Lung (tissue), 11 donors: ENCODE measurements at regions not wholly inside any gene's neighbourhood (a gene's known extent, or its start where the extent isn't known, plus 50 kb on each side); places are given as distances from the start of the nearest gene placed in this dataset.

Experiments
- ATAC-seq: fragments of 200-7000 bp; cut with Tn5 transposase; one replicate; pipeline ENCODE4 v1.9.1; 2020; ENCODE audit warnings: moderate number of reproducible peaks; ENCODE audit not compliant: insufficient read depth, low FRiP score
- DNase-seq, 3 donors: peaks; one replicate each; pipeline ENCODE4 v3.0.0-alpha.2; 2013 to 2017
- H3K27ac ChIP-seq, 2 donors: one replicate each; pipeline ENCODE4 v1.5.1; 2013; ENCODE audit warnings: mild to moderate bottlenecking in 2 of 2, moderate library complexity in 2 of 2, control low read depth in 1 of 2, inconsistent platforms in 1 of 2, low read depth in 1 of 2, low read length in 1 of 2
- H3K27me3 ChIP-seq, 3 donors: one replicate each; pipeline ENCODE4 v1.5.1; 2013; ENCODE audit warnings: low read length in 2 of 3; ENCODE audit not compliant: control insufficient read depth in 3 of 3, insufficient read depth in 3 of 3
- H3K36me3 ChIP-seq, 4 donors: one replicate each; pipeline ENCODE4 v1.5.1; 2013; ENCODE audit warnings: low read length in 4 of 4, mild to moderate bottlenecking in 1 of 4, moderate library complexity in 1 of 4; ENCODE audit not compliant: control insufficient read depth in 4 of 4, insufficient read depth in 4 of 4
- H3K4me1 ChIP-seq, 5 donors: one replicate each; pipeline ENCODE4 v1.5.1; 2013; ENCODE audit warnings: low read length in 5 of 5, mild to moderate bottlenecking in 2 of 5, moderate library complexity in 1 of 5; ENCODE audit not compliant: control insufficient read depth in 5 of 5, insufficient read depth in 5 of 5
- H3K4me3 ChIP-seq: one replicate; pipeline ENCODE4 v1.5.1; 2013; ENCODE audit warnings: mild to moderate bottlenecking, control low read depth, moderate library complexity
- H3K9ac ChIP-seq, 2 donors: one replicate each; pipeline ENCODE4 v1.5.1; 2013; ENCODE audit warnings: low read length in 2 of 2, control low read depth in 1 of 2; ENCODE audit not compliant: insufficient read depth in 1 of 2
- H3K9me3 ChIP-seq, 4 donors: one replicate each; pipeline ENCODE4 v1.5.1; 2013; ENCODE audit warnings: low read length in 3 of 4, mild to moderate bottlenecking in 1 of 4, moderate library complexity in 1 of 4; ENCODE audit not compliant: control insufficient read depth in 4 of 4, insufficient read depth in 3 of 4
- WGBS, 2 donors: extraction: QIAGEN DNeasy Blood & Tissue Kit; methylation state at CpG; one replicate each; pipeline ENCODE4 v1.1.7; 2013; 5-methylcytosine and 5-hydroxymethylcytosine counted together
- TF ChIP-seq, protein P1 (sequence below): IDR thresholded peaks from 2 replicates; pipeline ENCODE4 v1.5.1; 2012; ENCODE audit warnings: mild to moderate bottlenecking; ENCODE audit errors: control extremely low read depth, extremely low read depth
- donor health status: control.
- donor health status: control.
- donor health status: Bipolar disorder and iron deficiency.
- donor health status: healthy.
- donor health status: DM: yes; HTN: yes; CAD: no.

GRCh38 chr2:6394276-6394675, 471.4 kb downstream of the CMPK2 start:
- no peaks in the 10 kb centered on the region for H3K4me1 ChIP-seq
- H3K4me3 ChIP-seq: no peak overlapping the region
- H3K27me3 ChIP-seq: no peaks in the 10 kb centered on the region
- DNase-seq: no peak
- TF ChIP-seq, protein P1, sequence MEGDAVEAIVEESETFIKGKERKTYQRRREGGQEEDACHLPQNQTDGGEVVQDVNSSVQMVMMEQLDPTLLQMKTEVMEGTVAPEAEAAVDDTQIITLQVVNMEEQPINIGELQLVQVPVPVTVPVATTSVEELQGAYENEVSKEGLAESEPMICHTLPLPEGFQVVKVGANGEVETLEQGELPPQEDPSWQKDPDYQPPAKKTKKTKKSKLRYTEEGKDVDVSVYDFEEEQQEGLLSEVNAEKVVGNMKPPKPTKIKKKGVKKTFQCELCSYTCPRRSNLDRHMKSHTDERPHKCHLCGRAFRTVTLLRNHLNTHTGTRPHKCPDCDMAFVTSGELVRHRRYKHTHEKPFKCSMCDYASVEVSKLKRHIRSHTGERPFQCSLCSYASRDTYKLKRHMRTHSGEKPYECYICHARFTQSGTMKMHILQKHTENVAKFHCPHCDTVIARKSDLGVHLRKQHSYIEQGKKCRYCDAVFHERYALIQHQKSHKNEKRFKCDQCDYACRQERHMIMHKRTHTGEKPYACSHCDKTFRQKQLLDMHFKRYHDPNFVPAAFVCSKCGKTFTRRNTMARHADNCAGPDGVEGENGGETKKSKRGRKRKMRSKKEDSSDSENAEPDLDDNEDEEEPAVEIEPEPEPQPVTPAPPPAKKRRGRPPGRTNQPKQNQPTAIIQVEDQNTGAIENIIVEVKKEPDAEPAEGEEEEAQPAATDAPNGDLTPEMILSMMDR: no peak
- 86 to 97% methylated on average over 2 of the region's 2 CpGs for WGBS, 2 donors
- H3K36me3 ChIP-seq: no peaks in the 10 kb centered on the region
- H3K27ac ChIP-seq: no peak overlapping the region
- ATAC-seq: no peak
- H3K9me3 ChIP-seq: peaks cover 0 to 2% (median under 1%) of the 10 kb centered on the region in 4 donors
- no peak overlapping the region for H3K9ac ChIP-seq

DNA sequence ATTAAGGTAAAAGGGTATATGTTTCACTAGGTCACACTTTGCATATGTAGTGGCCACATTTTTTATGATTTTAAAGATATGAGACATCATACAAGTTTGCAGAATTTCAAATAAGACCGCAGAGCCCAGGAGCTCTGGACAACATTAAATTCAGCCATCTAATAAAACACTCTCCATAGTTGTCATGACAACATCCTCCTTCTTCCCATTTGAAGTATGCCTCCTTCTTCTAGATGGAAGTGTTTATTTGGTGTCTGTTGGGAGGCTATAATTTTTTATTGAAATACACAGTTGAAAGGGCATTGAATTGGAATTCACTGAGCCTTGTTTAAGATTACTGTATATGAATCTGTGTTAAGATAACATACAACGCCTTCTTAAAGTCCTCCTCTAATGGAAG, 467.3 kb downstream of the CMPK2 start:
- no peaks in the 10 kb centered on the region for H3K27me3 ChIP-seq
- TF ChIP-seq, protein P1: no peak
- peaks cover 0 to 2% (median 0%) of the 10 kb centered on the region in 4 donors for H3K9me3 ChIP-seq
- H3K4me3 ChIP-seq: no peak overlapping the region
- WGBS, 2 donors: 92 to 96% methylated on average over 2 of the region's 2 CpGs
- H3K36me3 ChIP-seq: no peaks in the 10 kb centered on the region
- H3K27ac ChIP-seq: no peak overlapping the region
- ATAC-seq (no peak), DNase-seq (no peak)
- no peak overlapping the region for H3K9ac ChIP-seq
- no peaks in the 10 kb centered on the region for H3K4me1 ChIP-seq

DNA sequence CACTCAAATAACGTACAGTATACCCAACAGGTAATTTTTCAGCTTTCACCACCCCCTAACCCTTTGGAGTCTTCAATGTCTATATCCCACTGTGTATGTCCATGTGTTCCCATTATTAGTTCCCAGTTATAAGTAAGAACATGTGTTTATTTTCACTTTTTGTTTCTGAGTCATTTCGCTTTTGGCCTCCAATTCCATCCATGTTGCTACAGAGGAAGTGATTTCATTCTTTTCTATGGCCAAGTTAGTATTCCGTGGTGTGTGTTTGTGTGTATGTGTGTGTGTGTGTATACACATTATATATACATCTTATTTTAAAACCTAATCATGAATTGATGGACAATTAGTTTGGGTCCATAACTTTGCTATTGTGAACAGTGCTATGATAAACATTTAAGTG, 464.4 kb downstream of the CMPK2 start:
- Histone ChIP-seq H3K9me3 (no peaks in the 10 kb centered on the region), H3K36me3 (no peaks in the 10 kb centered on the region), H3K27me3 (no peaks in the 10 kb centered on the region), H3K27ac (no peak overlapping the region), H3K4me3 (no peak overlapping the region), H3K9ac (no peak overlapping the region), H3K4me1 (no peaks in the 10 kb centered on the region)
- 77 to 88% methylated on average over 3 of the region's 3 CpGs for WGBS, 2 donors
- TF ChIP-seq, protein P1: no peak
- DNase-seq (no peak), ATAC-seq (no peak)

GRCh38 chr2:6408057-6408456, 457.6 kb downstream of the CMPK2 start:
- no peak for ATAC-seq
- TF ChIP-seq, protein P1: no peak
- 84 to 91% methylated on average over 2 of the region's 2 CpGs for WGBS, 2 donors

More at GRCh38 chr2:6408057-6408456, 457.6 kb downstream of the CMPK2 start:
- no peak for DNase-seq
- Histone ChIP-seq H3K27me3 (no peaks in the 10 kb centered on the region), H3K27ac (no peak overlapping the region), H3K36me3 (no peaks in the 10 kb centered on the region), H3K4me1 (no peaks in the 10 kb centered on the region), H3K4me3 (no peak overlapping the region), H3K9me3 (peaks cover 0 to 2% (median 0%) of the 10 kb centered on the region in 4 donors), H3K9ac (no peak overlapping the region)
